ENCODE measurements at regions not wholly inside any gene's neighbourhood (a gene's known extent, or its start where the extent isn't known, plus 50 kb on each side); places are given as distances from the start of the nearest gene placed in this dataset.
"Not testable (repeated sequence)": the region's sequence is repeated elsewhere in the genome, so short reads cannot be mapped to it uniquely, and the experiment has no call there.

DNA sequence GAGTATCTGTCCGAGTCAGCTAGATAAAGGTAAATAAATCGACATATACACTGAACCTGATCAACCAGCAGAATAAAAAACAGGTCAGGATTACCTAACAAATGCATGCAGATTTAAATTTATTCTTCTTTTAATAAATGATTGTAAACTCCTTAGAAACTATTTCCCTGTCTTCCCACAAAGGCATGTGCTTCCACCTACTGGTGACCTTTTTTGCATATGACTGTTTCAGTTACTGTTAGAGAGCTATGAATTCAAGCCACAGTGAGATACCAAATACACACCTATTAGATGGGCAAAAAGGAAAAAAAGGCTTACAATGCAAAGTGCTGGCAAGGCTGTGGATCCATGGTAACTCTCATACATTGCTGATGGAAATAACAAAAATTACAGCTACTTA is 957.4 kb upstream of the NCAM2 start:
- no peak overlapping the region for H3K4me3 Mint-ChIP-seq
- CTCF ChIA-PET = no interaction called here
- H3K36me3 Mint-ChIP-seq (ENCODE audit: low read depth) = no peaks in the 10 kb centered on the region

DNA sequence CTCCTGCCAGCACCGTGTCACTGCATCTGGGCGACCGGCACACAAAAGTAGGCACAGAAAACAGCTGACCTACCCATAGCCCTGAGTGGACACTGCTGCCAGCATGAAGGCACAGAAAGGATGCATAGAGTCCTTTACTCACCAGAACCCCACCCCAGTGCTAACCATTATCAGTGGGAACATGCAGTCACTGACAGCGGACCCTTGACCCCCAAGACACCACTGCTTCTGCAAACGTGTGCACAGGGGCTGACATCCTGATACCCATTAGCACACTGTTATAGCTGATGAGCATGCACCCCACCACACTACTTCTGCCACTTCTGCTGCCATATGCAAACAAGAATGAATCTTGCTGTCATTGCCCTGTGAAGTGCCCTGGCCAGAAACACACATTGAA is 953.0 kb upstream of the NCAM2 start:
- no peak overlapping the region for H3K27ac Mint-ChIP-seq
- H3K36me3 Mint-ChIP-seq (ENCODE audit: low read depth) = no peaks in the 10 kb centered on the region
- H3K4me3 Mint-ChIP-seq = no peak overlapping the region
- POLR2A ChIA-PET = no interaction called here
- no peaks in the 10 kb centered on the region for H3K27me3 Mint-ChIP-seq
- peaks cover 30% of the 10 kb centered on the region for H3K9me3 Mint-ChIP-seq
- CTCF ChIA-PET = no interaction called here
- H3K4me1 Mint-ChIP-seq = no peaks in the 10 kb centered on the region
- DNase-seq = no peak

More for the DNA sequence above, 957.4 kb upstream of the NCAM2 start:
- no peaks in the 10 kb centered on the region for H3K4me1 Mint-ChIP-seq
- no peaks in the 10 kb centered on the region for H3K27me3 Mint-ChIP-seq
- POLR2A ChIA-PET = no interaction called here
- H3K9me3 Mint-ChIP-seq = peaks cover 13% of the 10 kb centered on the region
- no peak for DNase-seq
- no peak overlapping the region for H3K27ac Mint-ChIP-seq

GRCh38 chr21:20048130-20048837 is 949.9 kb upstream of the NCAM2 start:
- H3K9me3 Mint-ChIP-seq = peaks cover 30% of the 10 kb centered on the region
- H3K27me3 Mint-ChIP-seq; CTCF ChIA-PET; H3K36me3 Mint-ChIP-seq (ENCODE audit: low read depth); H3K4me1 Mint-ChIP-seq; H3K4me3 Mint-ChIP-seq; POLR2A ChIA-PET; H3K27ac Mint-ChIP-seq; DNase-seq: not testable (repeated sequence)

- no peaks in the 10 kb centered on the region for H3K4me1 Mint-ChIP-seq
- peaks cover 17% of the 10 kb centered on the region for H3K9me3 Mint-ChIP-seq
- ChIA-PET CTCF (no interaction called here), POLR2A (no interaction called here)
- H3K27me3 Mint-ChIP-seq = no peaks in the 10 kb centered on the region
- no peaks in the 10 kb centered on the region for H3K36me3 Mint-ChIP-seq (ENCODE audit: low read depth)
- DNase-seq = no peak
- no peak overlapping the region for H3K27ac Mint-ChIP-seq
- H3K4me3 Mint-ChIP-seq = no peak overlapping the region
Observed at GRCh38 chr21:20083336-20083735, 914.9 kb upstream of the NCAM2 start.

DNA sequence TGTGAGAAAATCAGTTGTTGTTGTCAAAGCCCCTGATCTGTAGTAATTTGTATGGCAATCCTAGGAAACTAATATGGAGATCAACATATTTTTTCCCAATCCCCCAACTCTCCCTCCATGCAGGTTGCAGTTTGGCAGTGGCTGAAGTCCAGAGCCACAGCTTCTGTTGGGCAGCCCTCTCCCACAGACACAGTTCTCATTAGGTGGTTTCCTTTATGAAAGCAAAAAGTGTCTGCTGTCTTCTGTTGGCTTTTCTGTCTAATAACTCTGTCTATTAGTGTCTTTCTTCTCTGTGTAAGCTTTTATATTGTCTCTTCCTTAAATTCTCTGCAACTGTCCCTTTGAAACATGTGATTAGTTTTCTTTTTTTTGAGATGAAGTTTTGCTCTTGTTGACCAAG is 914.3 kb upstream of the NCAM2 start:
- H3K4me3 Mint-ChIP-seq = no peak overlapping the region
- no peak overlapping the region for H3K27ac Mint-ChIP-seq
- no peak for DNase-seq
- H3K27me3 Mint-ChIP-seq = no peaks in the 10 kb centered on the region
- H3K4me1 Mint-ChIP-seq = no peaks in the 10 kb centered on the region
- peaks cover 16% of the 10 kb centered on the region for H3K9me3 Mint-ChIP-seq
- no peaks in the 10 kb centered on the region for H3K36me3 Mint-ChIP-seq (ENCODE audit: low read depth)
- POLR2A ChIA-PET = no interaction called here
- CTCF ChIA-PET = no interaction called here

GRCh38 chr21:20086508-20086907 is 911.7 kb upstream of the NCAM2 start:
- CTCF ChIA-PET = no interaction called here
- DNase-seq = no peak
- POLR2A ChIA-PET = no interaction called here
- H3K36me3 Mint-ChIP-seq (ENCODE audit: low read depth) = no peaks in the 10 kb centered on the region
- no peaks in the 10 kb centered on the region for H3K4me1 Mint-ChIP-seq
- H3K9me3 Mint-ChIP-seq = peaks cover 18% of the 10 kb centered on the region
- H3K4me3 Mint-ChIP-seq = no peak overlapping the region
- H3K27me3 Mint-ChIP-seq = no peaks in the 10 kb centered on the region
- H3K27ac Mint-ChIP-seq = no peak overlapping the region

- Mint-ChIP-seq H3K27me3 (no peaks in the 10 kb centered on the region), H3K4me3 (no peak overlapping the region), H3K9me3 (peaks cover 20% of the 10 kb centered on the region), H3K4me1 (no peaks in the 10 kb centered on the region), H3K27ac (no peak overlapping the region), H3K36me3 (ENCODE audit: low read depth) (no peaks in the 10 kb centered on the region)
- POLR2A ChIA-PET = no interaction called here
- CTCF ChIA-PET = no interaction called here
- no peak for DNase-seq
Observed at GRCh38 chr21:20106368-20106767, 891.8 kb upstream of the NCAM2 start.

- ChIA-PET CTCF (no interaction called here), POLR2A (no interaction called here)
- Mint-ChIP-seq H3K4me1 (no peaks in the 10 kb centered on the region), H3K36me3 (ENCODE audit: low read depth) (no peaks in the 10 kb centered on the region), H3K9me3 (peaks cover 21% of the 10 kb centered on the region), H3K27ac (no peak overlapping the region), H3K4me3 (no peak overlapping the region), H3K27me3 (no peaks in the 10 kb centered on the region)
- no peak for DNase-seq
Observed at GRCh38 chr21:20108016-20108415, 890.2 kb upstream of the NCAM2 start.

DNA sequence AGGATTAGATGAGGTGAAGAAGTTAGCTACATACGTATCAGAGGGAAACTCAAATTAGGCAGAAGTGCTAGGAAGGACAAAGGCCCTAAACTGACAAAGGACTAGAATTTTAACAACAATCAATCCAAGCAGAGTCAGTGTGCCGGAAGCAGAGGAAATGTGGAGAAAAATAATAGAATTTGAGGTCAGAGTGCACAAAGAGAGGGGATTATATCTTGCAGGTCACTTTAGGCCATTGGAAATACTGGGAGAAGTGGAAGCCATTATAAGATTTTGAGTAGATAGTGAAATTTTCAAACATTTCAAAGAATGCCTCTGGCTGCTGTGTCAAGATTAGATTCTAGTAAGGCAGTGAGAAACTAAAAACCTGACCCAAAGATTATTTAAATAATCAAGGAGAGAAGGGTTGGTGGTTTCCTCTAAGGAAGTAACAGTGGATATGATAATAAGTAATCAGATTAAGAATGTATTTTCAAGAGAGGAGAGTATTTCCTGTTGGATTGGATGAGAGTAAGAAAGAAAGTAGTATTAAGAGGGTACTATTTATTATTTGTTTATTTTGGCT is 889.2 kb upstream of the NCAM2 start:
- Mint-ChIP-seq H3K4me1 (no peaks in the 10 kb centered on the region), H3K27ac (no peak overlapping the region), H3K9me3 (peaks cover 19% of the 10 kb centered on the region), H3K36me3 (ENCODE audit: low read depth) (no peaks in the 10 kb centered on the region), H3K27me3 (no peaks in the 10 kb centered on the region), H3K4me3 (no peak overlapping the region)
- POLR2A ChIA-PET = no interaction called here
- DNase-seq = no peak
- CTCF ChIA-PET = no interaction called here

DNA sequence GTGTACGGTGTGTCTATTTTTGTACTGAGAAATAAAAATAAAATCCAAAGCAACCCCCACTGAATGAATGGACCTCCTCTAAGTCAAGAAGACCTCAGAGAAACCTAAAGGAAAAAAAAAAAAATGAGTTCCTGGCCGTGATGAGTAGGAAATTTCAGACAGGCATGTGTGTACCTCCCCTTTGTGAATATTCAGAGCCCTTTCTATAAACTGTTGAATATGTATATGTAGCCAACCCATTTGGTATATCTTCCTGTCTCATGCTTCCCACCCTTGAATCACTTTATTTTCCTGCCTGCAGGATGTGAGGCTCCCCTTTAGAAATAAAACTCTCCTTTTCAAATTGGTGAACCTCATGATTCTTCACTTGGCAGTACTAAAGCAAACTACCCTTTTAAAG is 887.8 kb upstream of the NCAM2 start:
- H3K36me3 Mint-ChIP-seq (ENCODE audit: low read depth) = no peaks in the 10 kb centered on the region
- CTCF ChIA-PET = interaction anchor here (0.8 kb wide), 1 partner anchor 13 kb away, joined by 5 read pairs; no protein-coding TSS in a partner anchor
- H3K27me3 Mint-ChIP-seq = no peaks in the 10 kb centered on the region
- POLR2A ChIA-PET = no interaction called here
- no peaks in the 10 kb centered on the region for H3K4me1 Mint-ChIP-seq
- DNase-seq = no peak
- no peak overlapping the region for H3K27ac Mint-ChIP-seq
- no peak overlapping the region for H3K4me3 Mint-ChIP-seq
- peaks cover 19% of the 10 kb centered on the region for H3K9me3 Mint-ChIP-seq

DNA sequence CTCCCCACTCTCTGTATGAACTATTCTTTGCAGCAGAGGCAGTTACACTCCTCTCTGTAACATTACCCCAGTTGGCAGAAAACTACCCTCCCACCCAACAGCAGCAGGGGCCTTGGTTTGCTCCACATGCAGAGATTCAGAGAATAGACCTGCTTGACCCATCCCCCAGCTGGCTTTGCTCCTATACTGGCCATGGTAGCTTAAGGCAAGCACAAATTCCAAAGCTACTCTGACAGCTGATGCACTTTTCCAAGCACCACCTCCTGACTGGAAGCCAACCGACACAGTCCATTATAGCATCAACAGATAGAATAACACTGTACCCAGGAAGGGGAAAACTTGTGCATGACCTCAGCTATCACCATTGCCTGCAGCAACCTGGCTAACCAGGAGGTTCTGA is 846.5 kb upstream of the NCAM2 start:
- H3K4me3 Mint-ChIP-seq = no peak overlapping the region
- no peaks in the 10 kb centered on the region for H3K36me3 Mint-ChIP-seq (ENCODE audit: low read depth)
- H3K27ac Mint-ChIP-seq = no peak overlapping the region
- no peaks in the 10 kb centered on the region for H3K4me1 Mint-ChIP-seq
- no peaks in the 10 kb centered on the region for H3K27me3 Mint-ChIP-seq
- ChIA-PET CTCF (no interaction called here), POLR2A (no interaction called here)
- peaks cover 37% of the 10 kb centered on the region for H3K9me3 Mint-ChIP-seq
- no peak for DNase-seq

DNA sequence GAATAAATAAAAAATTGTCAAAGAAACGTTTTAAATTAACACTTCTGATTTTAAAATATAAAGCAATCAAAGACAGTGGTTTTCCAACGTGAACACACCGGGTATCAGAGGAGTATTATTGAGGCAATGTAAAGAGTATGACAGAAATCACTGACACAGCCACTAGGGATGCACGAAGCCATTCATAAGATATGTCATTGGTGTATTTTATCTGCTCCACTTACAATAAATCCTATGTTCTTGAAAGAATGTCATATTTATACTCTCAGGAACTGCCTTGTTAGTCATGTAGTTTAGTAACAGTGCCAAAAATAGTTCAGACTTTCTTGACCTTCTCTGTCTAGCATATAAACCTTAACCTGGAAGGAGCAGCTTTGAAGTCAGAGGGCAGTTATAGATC is 835.0 kb upstream of the NCAM2 start:
- no peaks in the 10 kb centered on the region for H3K4me1 Mint-ChIP-seq

GRCh38 chr21:20167059-20167458 is 831.1 kb upstream of the NCAM2 start:
- DNase-seq = no peak
- Mint-ChIP-seq H3K27ac (no peak overlapping the region), H3K36me3 (ENCODE audit: low read depth) (no peaks in the 10 kb centered on the region), H3K27me3 (no peaks in the 10 kb centered on the region), H3K9me3 (peaks cover 12% of the 10 kb centered on the region), H3K4me3 (no peak overlapping the region), H3K4me1 (no peaks in the 10 kb centered on the region)
- ChIA-PET CTCF (no interaction called here), POLR2A (no interaction called here)

More for the DNA sequence above, 835.0 kb upstream of the NCAM2 start:
- H3K9me3 Mint-ChIP-seq = peaks cover 16% of the 10 kb centered on the region
- no peak for DNase-seq
- no peaks in the 10 kb centered on the region for H3K27me3 Mint-ChIP-seq
- ChIA-PET POLR2A (no interaction called here), CTCF (no interaction called here)
- H3K27ac Mint-ChIP-seq = no peak overlapping the region
- no peaks in the 10 kb centered on the region for H3K36me3 Mint-ChIP-seq (ENCODE audit: low read depth)
- no peak overlapping the region for H3K4me3 Mint-ChIP-seq

- Mint-ChIP-seq H3K4me3 (no peak overlapping the region), H3K36me3 (ENCODE audit: low read depth) (no peaks in the 10 kb centered on the region), H3K27me3 (no peaks in the 10 kb centered on the region), H3K9me3 (peaks cover 15% of the 10 kb centered on the region), H3K27ac (no peak overlapping the region), H3K4me1 (no peaks in the 10 kb centered on the region)
- no peak for DNase-seq
- POLR2A ChIA-PET = no interaction called here
- CTCF ChIA-PET = no interaction called here
Observed at GRCh38 chr21:20169812-20170576, 828.2 kb upstream of the NCAM2 start.

Measured in activated CD4-positive, alpha-beta memory T cell treated with anti-CD3 and anti-CD28 coated beads, Interleukin-2, amount 10 ng/mL, durations not matched to agents 7 days and 5 days (primary cell).